AG09309 (cell line): ENCODE measurements at regions not wholly inside any gene's neighbourhood (a gene's known extent, or its start where the extent isn't known, plus 50 kb on each side); places are given as distances from the start of the nearest gene placed in this dataset.

Source experiments
- DNase-seq: peaks from one replicate; pipeline ENCODE4 v3.0.0-alpha.2; 2010; ENCODE audit warnings: low read depth
- H3K4me3 ChIP-seq: 2 replicates; pipeline ENCODE4 v1.5.1; 2011; ENCODE audit warnings: mild to moderate bottlenecking, low read depth, low read length, moderate library complexity; ENCODE audit not compliant: control insufficient read depth
- CTCF ChIP-seq: IDR thresholded peaks from 2 replicates; pipeline ENCODE4 v1.5.1; 2011; ENCODE audit warnings: mild to moderate bottlenecking, low read depth, low read length, inconsistent platforms; ENCODE audit not compliant: insufficient read depth, control insufficient read depth; ENCODE audit errors: missing control alignments

- DNase-seq = no peak
- no peak for TF ChIP-seq CTCF
- H3K4me3 ChIP-seq = no peak overlapping the region
These were observed 143.3 kb downstream of the CYP26B1 start for GRCh38 chr2:72004201-72004915.

GRCh38 chr2:72003796-72004195 lies 143.9 kb downstream of the CYP26B1 start:
- no peak for TF ChIP-seq CTCF
- DNase-seq = no peak

GRCh38 chr2:72003124-72003523 lies 144.5 kb downstream of the CYP26B1 start:
- no peak for TF ChIP-seq CTCF
- H3K4me3 ChIP-seq = no peak overlapping the region
- DNase-seq = no peak

More at GRCh38 chr2:72003796-72004195, 143.9 kb downstream of the CYP26B1 start:
- H3K4me3 ChIP-seq = no peak overlapping the region

GRCh38 chr2:72001937-72002690 lies 145.5 kb downstream of the CYP26B1 start:
- no peak for TF ChIP-seq CTCF
- no peak overlapping the region for H3K4me3 ChIP-seq
- no peak for DNase-seq

GRCh38 chr2:72000110-72000509 lies 147.6 kb downstream of the CYP26B1 start:
- no peak overlapping the region for H3K4me3 ChIP-seq
- TF ChIP-seq CTCF = no peak
- DNase-seq = no peak

GRCh38 chr2:71999580-71999979 lies 148.1 kb downstream of the CYP26B1 start:
- no peak for TF ChIP-seq CTCF
- DNase-seq = no peak
- H3K4me3 ChIP-seq = no peak overlapping the region
